HG03097 (cell line): ENCODE measurements at regions not wholly inside any gene's neighbourhood (a gene's known extent, or its start where the extent isn't known, plus 50 kb on each side); places are given as distances from the start of the nearest gene placed in this dataset.

Experiments used
- ATAC-seq: cut with Tn5 transposase; IDR thresholded peaks from one replicate; pipeline ENCODE4 v1.9.1; 2021; ENCODE audit not compliant: unreplicated experiment, low FRiP score

GRCh38 chr5:2143646-2144353 is 261.1 kb upstream of the IRX4 start:
- no peak for ATAC-seq

DNA sequence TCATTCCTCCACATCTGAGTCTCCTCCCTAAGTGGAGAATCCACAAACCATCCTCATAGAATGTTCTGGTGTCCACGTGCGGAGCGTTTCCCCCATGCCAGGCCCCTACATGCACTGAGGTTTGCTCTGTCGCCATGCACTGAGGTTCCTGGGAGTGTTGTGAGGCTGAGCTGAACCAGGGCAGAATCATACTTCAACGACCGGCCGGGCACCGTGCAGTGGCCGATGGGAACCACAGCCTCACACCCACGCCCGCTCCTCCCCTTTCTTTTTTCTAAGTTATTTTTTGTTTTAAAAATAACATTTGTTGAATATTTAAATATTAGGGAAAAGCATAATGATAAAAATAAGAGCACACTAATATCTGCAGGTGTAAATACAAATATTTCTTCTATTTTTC is 260.4 kb upstream of the IRX4 start:
- ATAC-seq = no peak

- ATAC-seq = no peak
These were observed 259.8 kb upstream of the IRX4 start for GRCh38 chr5:2142456-2142954.

DNA sequence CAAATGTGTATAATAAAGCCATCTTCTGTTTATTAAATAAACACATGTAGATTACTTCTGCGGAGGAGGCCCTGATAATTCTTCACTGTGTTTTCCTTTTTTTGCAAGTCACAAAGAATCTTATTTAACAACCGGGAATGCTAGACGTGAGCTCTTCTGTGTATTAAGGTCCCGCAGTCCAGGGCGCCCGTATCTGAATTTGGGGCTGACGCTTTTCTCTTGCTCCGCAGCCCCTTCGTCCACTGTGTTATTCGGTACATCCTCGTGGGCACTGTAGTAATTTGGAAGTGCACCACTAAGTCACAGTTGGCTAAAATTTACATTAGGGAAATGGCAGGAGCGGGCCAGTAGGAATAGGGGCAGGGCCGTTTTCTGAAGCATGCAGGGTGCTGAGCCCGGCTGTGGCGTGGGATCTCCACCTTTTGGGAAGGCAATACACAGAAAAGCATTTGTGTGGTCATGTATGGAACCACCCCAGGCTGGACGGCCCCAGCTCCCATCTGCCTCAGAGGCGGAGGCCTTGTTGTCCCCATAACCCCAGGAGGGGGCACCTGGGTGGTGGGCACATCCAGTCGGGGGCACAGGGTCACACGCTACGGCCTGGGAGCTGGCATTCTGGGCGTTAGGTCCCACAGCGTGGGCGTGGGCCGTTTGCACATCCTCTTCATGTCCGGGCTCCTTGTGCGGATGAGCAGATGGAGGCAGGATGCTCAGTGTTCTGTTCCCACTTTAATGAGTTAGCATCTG is 258.7 kb upstream of the IRX4 start:
- no peak for ATAC-seq

GRCh38 chr5:2140501-2141175 is 257.9 kb upstream of the IRX4 start:
- ATAC-seq = no peak

- ATAC-seq = no peak
These were observed 256.8 kb upstream of the IRX4 start for GRCh38 chr5:2139478-2139877.

GRCh38 chr5:2138896-2139295 is 256.2 kb upstream of the IRX4 start:
- ATAC-seq = no peak

DNA sequence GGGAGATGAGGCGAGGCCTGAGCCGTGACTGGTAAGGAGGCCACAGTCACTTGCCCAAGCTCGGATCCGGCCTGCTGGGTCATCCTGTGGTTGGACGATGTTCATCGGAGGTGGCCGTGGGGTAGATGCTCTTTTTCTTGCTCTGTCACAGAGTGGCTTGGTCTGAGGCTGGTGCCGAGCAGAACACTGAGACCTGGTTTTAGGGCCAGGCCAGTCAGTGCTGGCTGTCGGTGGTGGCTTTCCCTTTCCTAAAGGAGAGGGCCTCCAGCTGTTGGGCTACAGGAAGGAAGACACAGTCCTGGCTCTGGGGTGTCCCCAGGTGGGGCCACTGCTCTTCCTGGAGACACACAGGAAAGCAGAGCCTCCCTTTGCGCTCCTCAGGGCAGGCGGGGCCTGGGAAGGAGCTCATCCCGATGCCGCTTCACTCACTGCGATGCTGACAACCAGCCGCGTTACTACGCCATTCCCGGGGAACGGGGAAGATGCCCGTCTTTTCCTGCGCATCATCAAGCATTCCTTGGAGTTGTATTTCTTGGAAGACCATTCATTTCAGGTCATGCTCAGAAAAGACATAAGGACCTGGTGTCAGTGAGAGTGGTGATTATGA is 254.8 kb upstream of the IRX4 start:
- ATAC-seq = no peak

GRCh38 chr5:2136728-2137333 is 254.1 kb upstream of the IRX4 start:
- no peak for ATAC-seq

DNA sequence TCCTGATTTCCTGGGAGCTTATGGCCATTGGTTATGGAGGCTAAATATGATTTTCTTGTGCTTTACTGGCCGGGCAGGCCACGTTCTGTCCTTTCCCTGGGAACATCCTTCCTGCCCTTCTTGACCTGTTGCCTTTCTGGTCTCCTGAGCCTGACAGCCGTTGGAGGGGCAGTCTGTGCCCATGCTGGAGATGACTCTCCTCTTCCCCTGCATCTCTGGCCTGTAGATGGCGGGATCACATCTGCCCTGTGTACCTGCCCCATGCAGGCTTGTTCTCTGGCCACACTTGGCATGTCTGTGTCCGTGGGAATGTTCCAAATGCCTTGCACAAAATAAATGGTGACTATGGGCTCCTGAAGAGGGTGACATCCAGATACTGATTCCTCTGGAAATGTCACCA is 253.1 kb upstream of the IRX4 start:
- ATAC-seq = no peak

DNA sequence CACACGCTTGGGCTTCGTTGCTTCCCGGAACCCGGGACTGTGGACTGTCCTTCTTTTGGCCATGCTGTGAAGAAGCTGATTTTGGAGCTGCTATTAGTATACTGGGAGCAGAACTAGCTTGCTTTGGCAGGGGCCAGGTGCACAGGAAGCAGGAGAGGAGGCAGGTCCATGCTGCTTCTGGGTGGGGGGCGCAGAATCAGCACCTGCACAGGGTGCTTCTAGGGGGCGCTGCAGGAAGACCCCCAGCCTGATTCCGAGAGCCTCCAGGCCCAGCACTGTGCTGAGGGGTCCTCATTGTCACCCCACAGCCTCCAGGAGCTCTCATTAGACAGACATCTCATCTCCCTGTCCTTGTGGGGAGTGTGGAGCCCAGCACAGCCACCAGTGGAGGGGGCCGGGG is 252.6 kb upstream of the IRX4 start:
- ATAC-seq = no peak

- no peak for ATAC-seq
These were observed 252.0 kb upstream of the IRX4 start for GRCh38 chr5:2134543-2135292.

- ATAC-seq = no peak
These were observed 251.2 kb upstream of the IRX4 start for GRCh38 chr5:2133936-2134335.

DNA sequence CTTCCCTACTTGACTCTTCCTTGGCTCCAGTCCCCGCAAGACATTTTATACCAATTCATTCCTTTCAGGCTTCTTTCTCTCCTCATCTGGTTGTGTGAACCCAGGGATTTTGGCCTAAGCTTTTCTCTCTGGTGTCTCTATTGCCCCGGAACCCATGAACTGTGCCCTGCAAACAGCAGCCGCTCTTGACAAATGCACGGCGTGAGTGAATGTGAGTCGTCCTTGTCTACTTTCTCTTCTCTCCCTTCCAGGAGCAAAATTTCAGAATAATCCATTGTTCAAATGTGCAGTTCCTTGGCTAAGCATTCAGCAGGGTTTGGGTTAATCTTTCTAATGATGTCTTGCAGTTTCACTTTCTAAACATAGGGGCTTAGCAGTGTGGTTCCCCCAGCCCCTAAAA is 250.4 kb upstream of the IRX4 start:
- ATAC-seq = no peak

DNA sequence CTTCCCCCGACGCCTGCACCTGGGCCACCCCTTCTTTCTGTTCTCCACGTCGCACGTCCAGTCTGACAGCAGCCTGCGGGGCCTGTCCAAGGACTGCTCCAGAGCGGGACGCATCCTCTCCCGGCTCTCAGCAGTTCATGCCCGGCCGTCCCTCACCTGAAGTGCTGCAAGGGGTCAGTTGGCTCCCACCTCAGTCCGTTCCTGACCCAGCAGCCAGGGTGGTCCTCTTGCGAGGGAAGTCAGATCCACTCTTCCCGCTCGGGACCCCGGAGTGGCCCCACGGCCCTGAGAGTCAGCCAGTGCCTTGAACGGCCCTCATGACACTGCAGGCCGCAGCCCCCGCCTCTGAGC is 249.7 kb upstream of the IRX4 start:
- no peak for ATAC-seq

DNA sequence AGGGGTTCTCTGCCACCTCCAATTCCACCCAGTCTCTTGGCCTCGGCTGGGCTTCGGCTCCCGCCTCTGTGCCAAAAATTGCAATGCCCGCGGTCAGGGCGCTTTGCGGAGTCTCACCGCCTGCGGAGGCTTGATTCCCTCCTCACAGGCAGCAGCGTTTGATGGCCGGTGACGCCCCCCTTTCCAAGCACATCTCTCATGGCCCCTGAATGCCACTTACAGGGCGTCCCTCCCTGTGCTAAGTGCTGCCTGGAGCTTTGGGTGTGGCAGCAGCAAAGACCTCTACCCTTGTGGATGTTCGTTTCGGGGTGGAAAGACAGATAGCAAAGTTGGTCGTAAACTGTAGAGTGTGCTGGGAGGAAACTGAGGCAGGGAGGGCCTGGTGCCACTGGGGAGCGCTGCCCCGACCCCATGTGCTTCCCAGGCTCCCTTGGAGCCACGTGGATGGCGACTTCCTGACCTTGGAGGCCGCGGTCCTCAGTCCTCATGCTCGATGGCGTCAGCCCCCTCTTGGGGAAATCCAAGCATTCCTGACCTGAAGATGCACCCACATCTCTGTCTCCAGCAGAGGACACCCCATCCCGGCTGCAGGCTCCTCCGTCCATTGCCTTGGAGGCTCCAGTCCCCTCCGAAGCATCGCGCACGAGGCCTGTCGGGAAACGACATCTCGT is 249.2 kb upstream of the IRX4 start:
- no peak for ATAC-seq

DNA sequence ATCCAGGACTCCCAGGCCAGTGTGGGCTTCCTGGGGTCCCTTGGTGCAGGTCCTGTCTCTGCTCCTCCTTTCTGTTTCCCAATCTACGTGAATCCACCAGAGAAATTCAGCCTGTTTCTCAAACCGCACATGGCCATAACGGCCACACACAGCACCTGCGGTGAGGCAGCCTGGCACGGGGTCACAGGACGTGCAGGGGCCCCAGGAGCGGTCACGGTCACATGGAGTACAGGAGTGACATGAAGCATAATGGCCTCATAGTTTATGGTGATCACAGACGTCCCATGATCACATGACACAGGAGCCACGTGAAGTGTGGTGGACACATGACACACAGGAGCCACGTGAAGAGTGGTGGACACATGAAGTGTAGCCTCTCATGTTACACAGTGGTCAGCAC is 248.5 kb upstream of the IRX4 start:
- ATAC-seq = no peak

GRCh38 chr5:2130361-2130760 is 247.6 kb upstream of the IRX4 start:
- ATAC-seq = no peak

GRCh38 chr5:2129568-2130272 is 247.0 kb upstream of the IRX4 start:
- ATAC-seq = no peak
